Endothelial cell of umbilical vein (primary cell): ENCODE measurements at regions not wholly inside any gene's neighbourhood (a gene's known extent, or its start where the extent isn't known, plus 50 kb on each side); places are given as distances from the start of the nearest gene placed in this dataset.

Source experiments
- BruUV-seq: library from RNA; stranded (reverse); fragments of 400-500 nt; replicated peaks from 2 replicates; lab custom pipeline; 2021; lab: Mats Ljungman, UMichigan
- CTCF ChIA-PET: fragments of 300-600, 350-600 bp; sonication (Branson Sonifier 250); formaldehyde crosslinking; loops from one replicate; lab custom pipeline; 2021; ENCODE audit warnings: antibody characterized with exemption, inconsistent platforms; lab: Charles Lee
- POLR2A ChIA-PET: fragments of 300-600, 350-600 bp; sonication (Branson Sonifier 250); formaldehyde crosslinking; loops from one replicate; lab custom pipeline; 2021; ENCODE audit warnings: antibody characterized with exemption, inconsistent platforms; lab: Charles Lee
- DNase-seq: peaks from one replicate; pipeline ENCODE4 v3.0.0-alpha.2; 2011; ENCODE audit warnings: low read depth, low spot score
- FAIRE-seq: peaks from 2 replicates; lab custom pipeline; 2011; peaks lifted over from hg19 to GRCh38; lab: Jason Lieb, UNC
- H2AFZ ChIP-seq: 2 replicates; pipeline ENCODE4 v1.6.0; 2012; ENCODE audit warnings: low read depth, low read length, control low read depth, inconsistent platforms
- H3K27ac ChIP-seq: 2 replicates; pipeline ENCODE4 v1.5.1; 2011; ENCODE audit warnings: low read depth, mild to moderate bottlenecking, control low read depth, low read length, moderate library complexity; ENCODE audit not compliant: insufficient read depth
- H3K27me3 ChIP-seq, 2 experiments: 2 replicates each; pipeline versions ENCODE4 v1.6.0 to v1.6.1; 2011; ENCODE audit warnings: low read length in 2 of 2, mixed read lengths in 1 of 2; ENCODE audit not compliant: control insufficient read depth in 2 of 2, insufficient read depth in 2 of 2
- H3K36me3 ChIP-seq, 2 experiments: 2 replicates in 1 of 2; 3 replicates in 1 of 2; pipeline ENCODE4 v1.5.1; 2011; ENCODE audit warnings: low read length in 2 of 2, mild to moderate bottlenecking in 1 of 2, moderate library complexity in 1 of 2; ENCODE audit not compliant: control insufficient read depth in 2 of 2, insufficient read depth in 2 of 2; ENCODE audit errors: extremely low read depth in 1 of 2
- H3K4me1 ChIP-seq: 3 replicates; pipeline ENCODE4 v1.5.1; 2011; ENCODE audit warnings: mild to moderate bottlenecking, low read length; ENCODE audit not compliant: control insufficient read depth, insufficient read depth; ENCODE audit errors: extremely low read depth
- H3K4me2 ChIP-seq: 2 replicates; pipeline ENCODE4 v1.6.1; 2011; ENCODE audit warnings: low read length, control low read depth, mixed read lengths; ENCODE audit not compliant: insufficient read depth
- H3K4me3 ChIP-seq, 3 experiments: fragments of 200-600 bp in 1 of 3; sonication (generic), shearing (Covaris generic) in 1 of 3; replicated peaks in 1 of 3; 2 replicates each; pipeline ENCODE4 v1.5.1; 2011 to 2016; ENCODE audit warnings: control low read depth in 3 of 3, low read length in 3 of 3, mild to moderate bottlenecking in 2 of 3, inconsistent platforms in 1 of 3, low read depth in 1 of 3, moderate library complexity in 1 of 3; ENCODE audit not compliant: insufficient read depth in 1 of 3
- H3K79me2 ChIP-seq: 2 replicates; pipeline ENCODE4 v1.6.0; 2012; ENCODE audit warnings: low read length, inconsistent platforms; ENCODE audit not compliant: control insufficient read depth, insufficient read depth
- H3K9ac ChIP-seq: replicated peaks from 2 replicates; pipeline ENCODE3; 2011; ENCODE audit warnings: low read length, control low read depth; ENCODE audit not compliant: insufficient read depth; ENCODE audit errors: extremely low read depth
- H3K9me1 ChIP-seq: replicated peaks from 3 replicates; pipeline ENCODE4 v1.6.0; 2011; ENCODE audit warnings: mild to moderate bottlenecking, low read length; ENCODE audit not compliant: control insufficient read depth, insufficient read depth; ENCODE audit errors: extremely low read depth
- H3K9me3 ChIP-seq: replicated peaks from 2 replicates; pipeline ENCODE4 v1.5.1; 2012; ENCODE audit warnings: low read length, inconsistent platforms; ENCODE audit not compliant: control insufficient read depth, insufficient read depth
- H4K20me1 ChIP-seq: replicated peaks from 2 replicates; pipeline ENCODE3; 2011; ENCODE audit warnings: mild to moderate bottlenecking, low read length; ENCODE audit not compliant: control insufficient read depth, insufficient read depth; ENCODE audit errors: extremely low read depth
- EZH2 ChIP-seq: IDR thresholded peaks from 2 replicates; pipeline ENCODE4 v1.6.1; 2012; ENCODE audit warnings: borderline replicate concordance, low read depth, mild to moderate bottlenecking, moderate library complexity, low read length, inconsistent platforms; ENCODE audit not compliant: severe bottlenecking
- FOS ChIP-seq: IDR thresholded peaks from 2 replicates; pipeline ENCODE4 v1.6.1; 2011; ENCODE audit warnings: mild to moderate bottlenecking, low read length, moderate library complexity, borderline replicate concordance; ENCODE audit not compliant: insufficient read depth
- GATA2 ChIP-seq: IDR thresholded peaks from 2 replicates; pipeline ENCODE4 v1.7.0; 2011; ENCODE audit warnings: low read depth, mild to moderate bottlenecking, moderate library complexity, mixed read lengths, low read length; ENCODE audit not compliant: insufficient read length, insufficient read depth
- JUN ChIP-seq: IDR thresholded peaks from 2 replicates; pipeline ENCODE4 v1.6.1; 2011; ENCODE audit warnings: borderline replicate concordance, low read depth; ENCODE audit not compliant: insufficient read length, insufficient read depth
- MYC ChIP-seq: IDR thresholded peaks from one replicate; pipeline ENCODE4 v1.6.1; 2011; ENCODE audit warnings: mild to moderate bottlenecking, low read depth, low read length
- POLR2A ChIP-seq: IDR thresholded peaks from 2 replicates; pipeline ENCODE4 v1.6.1; 2012; ENCODE audit warnings: low read depth, mild to moderate bottlenecking, control low read depth, low read length
- POLR2AphosphoS5 ChIP-seq: IDR thresholded peaks from 2 replicates; pipeline ENCODE4 v1.6.1; 2012; ENCODE audit warnings: low read depth, mild to moderate bottlenecking, control low read depth, low read length, moderate library complexity; ENCODE audit not compliant: insufficient read depth
- dilution Hi-C: fragments of 300-500 bp; cut with MboI; formaldehyde crosslinking; loops from one replicate; pipeline ENCODE4 v1.15.0; 2019; ENCODE audit warnings: low sequenced_read_pairs; ENCODE audit not compliant: extremely low pct_ligation_motif_present
- intact Hi-C: fragments of 100-400 bp; cut with micrococcal nuclease; formaldehyde crosslinking; loops from one replicate; pipeline ENCODE4 v1.10.0; 2022
- TF ChIP-seq, protein P1 (sequence below), 2 donors: IDR thresholded peaks; 1 replicate in 1 of 2; 2 replicates in 1 of 2; pipeline ENCODE4 v1.5.1; 2011; ENCODE audit warnings: low read length in 2 of 2, mild to moderate bottlenecking in 2 of 2, moderate library complexity in 2 of 2, control low read depth in 1 of 2, inconsistent platforms in 1 of 2, low read depth in 1 of 2; ENCODE audit not compliant: insufficient read depth in 1 of 2; ENCODE audit errors: extremely low read depth in 1 of 2
- TF ChIP-seq, protein P2 (sequence below): IDR thresholded peaks from 2 replicates; pipeline ENCODE4 v1.6.1; 2011; ENCODE audit not compliant: insufficient read depth, insufficient read length

DNA sequence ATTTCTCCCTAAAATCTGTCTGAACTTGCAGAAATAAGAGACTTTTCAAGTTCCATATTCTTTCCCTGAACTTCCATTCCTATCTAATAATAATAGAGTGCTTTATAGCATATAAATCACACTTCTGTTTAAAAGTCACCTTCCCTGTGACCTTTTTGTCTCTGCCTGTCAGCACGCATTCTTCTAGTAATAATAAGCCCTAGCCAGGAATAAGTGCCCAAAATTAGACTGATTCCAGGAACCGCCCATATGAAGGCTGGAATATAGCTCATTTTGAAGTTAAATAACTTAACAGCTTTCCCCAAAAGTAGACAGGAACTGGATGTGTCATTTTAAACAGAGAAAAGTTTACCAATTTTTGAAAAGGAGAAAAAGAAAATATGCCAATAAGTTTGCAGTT is 576.5 kb downstream of the EPHA4 start:
- Histone ChIP-seq H4K20me1 (no peaks in the 10 kb centered on the region), H3K27ac (no peak overlapping the region), H3K36me3 (no peaks in the 10 kb centered on the region), H3K79me2 (no peaks in the 10 kb centered on the region), H3K9me1 (no peaks in the 10 kb centered on the region), H3K9me3 (no peaks in the 10 kb centered on the region), H2AFZ (no peak overlapping the region), H3K9ac (no peak overlapping the region), H3K4me1 (no peaks in the 10 kb centered on the region), H3K4me3 (no peak overlapping the region), H3K4me2 (no peak overlapping the region), H3K27me3 (no peaks in the 10 kb centered on the region)
- no peak for DNase-seq
- FAIRE-seq = no peak
- intact Hi-C loops (no loop called here), dilution Hi-C loops (no loop called here)
- ChIA-PET CTCF (interaction anchor here (0.9 kb wide), 1 partner anchor 13 kb away, joined by 3 read pairs; no protein-coding TSS in a partner anchor), POLR2A (no interaction called here)
- TF ChIP-seq, protein P1, sequence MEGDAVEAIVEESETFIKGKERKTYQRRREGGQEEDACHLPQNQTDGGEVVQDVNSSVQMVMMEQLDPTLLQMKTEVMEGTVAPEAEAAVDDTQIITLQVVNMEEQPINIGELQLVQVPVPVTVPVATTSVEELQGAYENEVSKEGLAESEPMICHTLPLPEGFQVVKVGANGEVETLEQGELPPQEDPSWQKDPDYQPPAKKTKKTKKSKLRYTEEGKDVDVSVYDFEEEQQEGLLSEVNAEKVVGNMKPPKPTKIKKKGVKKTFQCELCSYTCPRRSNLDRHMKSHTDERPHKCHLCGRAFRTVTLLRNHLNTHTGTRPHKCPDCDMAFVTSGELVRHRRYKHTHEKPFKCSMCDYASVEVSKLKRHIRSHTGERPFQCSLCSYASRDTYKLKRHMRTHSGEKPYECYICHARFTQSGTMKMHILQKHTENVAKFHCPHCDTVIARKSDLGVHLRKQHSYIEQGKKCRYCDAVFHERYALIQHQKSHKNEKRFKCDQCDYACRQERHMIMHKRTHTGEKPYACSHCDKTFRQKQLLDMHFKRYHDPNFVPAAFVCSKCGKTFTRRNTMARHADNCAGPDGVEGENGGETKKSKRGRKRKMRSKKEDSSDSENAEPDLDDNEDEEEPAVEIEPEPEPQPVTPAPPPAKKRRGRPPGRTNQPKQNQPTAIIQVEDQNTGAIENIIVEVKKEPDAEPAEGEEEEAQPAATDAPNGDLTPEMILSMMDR (IDR thresholded peaks at IDR 0.05; ENCODE audit: extremely low read depth in 1 of 2, insufficient read depth in 1 of 2, low read depth in 1 of 2, low read length in 2 of 2) = no peak
- no peak for TF ChIP-seq MYC
- TF ChIP-seq, protein P2, sequence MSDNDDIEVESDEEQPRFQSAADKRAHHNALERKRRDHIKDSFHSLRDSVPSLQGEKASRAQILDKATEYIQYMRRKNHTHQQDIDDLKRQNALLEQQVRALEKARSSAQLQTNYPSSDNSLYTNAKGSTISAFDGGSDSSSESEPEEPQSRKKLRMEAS = no peak
- TF ChIP-seq GATA2 = no peak
- no peak for TF ChIP-seq POLR2AphosphoS5
- no peak for TF ChIP-seq POLR2A
- TF ChIP-seq JUN = no peak
- TF ChIP-seq FOS = no peak
- TF ChIP-seq EZH2 = no peak
- BruUV-seq = no TSS peak
